Ishikawa (cell line): ENCODE measurements at regions not wholly inside any gene's neighbourhood (a gene's known extent, or its start where the extent isn't known, plus 50 kb on each side); places are given as distances from the start of the nearest gene placed in this dataset.

ENCODE experiments used
- CREB1 ChIP-seq: IDR thresholded peaks from 2 replicates; pipeline ENCODE4 v1.6.1; 2012; ENCODE audit warnings: low read depth
- EGR1 ChIP-seq: IDR thresholded peaks from 2 replicates; pipeline ENCODE4 v1.6.1; 2012
- EP300 ChIP-seq: IDR thresholded peaks from 2 replicates; pipeline ENCODE4 v1.6.1; 2012; ENCODE audit warnings: borderline replicate concordance
- FOXM1 ChIP-seq: IDR thresholded peaks from 2 replicates; pipeline ENCODE4 v1.6.1; 2012; ENCODE audit warnings: low read depth, borderline replicate concordance
- RAD21 ChIP-seq: IDR thresholded peaks from 2 replicates; pipeline ENCODE4 v1.6.1; 2012; ENCODE audit warnings: low read depth
- REST ChIP-seq: IDR thresholded peaks from 2 replicates; pipeline ENCODE4 v1.6.1; 2012; ENCODE audit warnings: low read depth, mild to moderate bottlenecking
- YY1 ChIP-seq: IDR thresholded peaks from 2 replicates; pipeline ENCODE4 v1.6.1; 2012; ENCODE audit warnings: low read depth

- TF ChIP-seq EGR1 (no peak), CREB1 (no peak), RAD21 (no peak), FOXM1 (no peak), YY1 (no peak), REST (no peak), EP300 (no peak)
These were observed 177.6 kb upstream of the PHACTR1 start for GRCh38 chr6:12538881-12539357.
